Tibial nerve (tissue), 4 donors: ENCODE measurements at regions not wholly inside any gene's neighbourhood (a gene's known extent, or its start where the extent isn't known, plus 50 kb on each side); places are given as distances from the start of the nearest gene placed in this dataset.

Source experiments
- DNase-seq, 2 donors: peaks; one replicate each; pipeline ENCODE4 v3.0.0-alpha.2; 2019; ENCODE audit warnings: low spot score in 2 of 2
- H3K27ac ChIP-seq, 4 donors: fragments of 200-600 bp; sonication (generic) in 3 of 4; one replicate each; pipeline ENCODE4 v1.5.1; 2017 to 2019; ENCODE audit warnings: mild to moderate bottlenecking in 1 of 4
- H3K27me3 ChIP-seq, 2 donors: fragments of 200-600 bp; sonication (generic) in 1 of 2; one replicate each; pipeline versions ENCODE4 v1.5.1 to v1.6.0; 2017 to 2019
- H3K36me3 ChIP-seq, 3 donors: fragments of 200-600 bp; sonication (generic); one replicate each; pipeline ENCODE4 v1.5.1; 2018 to 2019
- H3K4me1 ChIP-seq, 4 donors: fragments of 200-600 bp; sonication (generic) in 3 of 4; one replicate each; pipeline ENCODE4 v1.5.1; 2017 to 2019
- H3K4me3 ChIP-seq, 4 donors: fragments of 200-600 bp; sonication (generic) in 3 of 4; one replicate each; pipeline ENCODE4 v1.5.1; 2017 to 2019; ENCODE audit warnings: mild to moderate bottlenecking in 1 of 4, moderate library complexity in 1 of 4
- H3K9me3 ChIP-seq, 4 donors: fragments of 200-600 bp; sonication (generic) in 3 of 4; one replicate each; pipeline ENCODE4 v1.5.1; 2017 to 2019
- CTCF ChIP-seq, 5 experiments: fragments of 200-600 bp in 3 of 5; fragments of 450-650 bp in 2 of 5; sonication (generic) in 3 of 5; IDR thresholded peaks; one replicate each; pipeline ENCODE4 v1.5.1; 2016 to 2019; ENCODE audit warnings: antibody characterized with exemption in 5 of 5, mild to moderate bottlenecking in 3 of 5, moderate library complexity in 2 of 5
- EP300 ChIP-seq, 2 donors: sonication (generic); formaldehyde crosslinking; IDR thresholded peaks; one replicate each; pipeline ENCODE4 v1.6.1; 2017; ENCODE audit warnings: antibody characterized with exemption in 2 of 2, mild to moderate bottlenecking in 1 of 2
- POLR2A ChIP-seq, 2 donors: fragments of 450-650 bp; IDR thresholded peaks; one replicate each; pipeline ENCODE4 v1.6.1; 2017; ENCODE audit warnings: antibody characterized with exemption in 2 of 2, mild to moderate bottlenecking in 2 of 2, moderate library complexity in 2 of 2
- WGBS, 2 donors: methylation state at CpG; one replicate each; pipeline ENCODE4 v1.1.5; 2018; 5-methylcytosine and 5-hydroxymethylcytosine counted together

GRCh38 chr22:34160141-34160783 is 240.0 kb upstream of the LARGE1 start:
- 15 to 26% methylated on average over 4 of the region's 4 CpGs for WGBS, 2 donors
- Histone ChIP-seq H3K4me3 (no peak overlapping the region), H3K9me3 (no peaks in the 10 kb centered on the region), H3K4me1 (no peaks in the 10 kb centered on the region), H3K27me3 (no peaks in the 10 kb centered on the region), H3K27ac (no peak overlapping the region), H3K36me3 (no peaks in the 10 kb centered on the region)
- TF ChIP-seq EP300 (IDR thresholded peaks at IDR 0.05) (no peak), CTCF (IDR thresholded peaks at IDR 0.05) (no peak), POLR2A (IDR thresholded peaks at IDR 0.05) (no peak)
- DNase-seq: no peak

- no peaks in the 10 kb centered on the region for H3K36me3 ChIP-seq
- no peak overlapping the region for H3K4me3 ChIP-seq
- no peak for DNase-seq
- no peak for TF ChIP-seq EP300 (IDR thresholded peaks at IDR 0.05)
- TF ChIP-seq CTCF (IDR thresholded peaks at IDR 0.05): no peak
- no peak for TF ChIP-seq POLR2A (IDR thresholded peaks at IDR 0.05)
- H3K4me1 ChIP-seq: no peaks in the 10 kb centered on the region
- no peaks in the 10 kb centered on the region for H3K27me3 ChIP-seq
- H3K9me3 ChIP-seq: no peaks in the 10 kb centered on the region
- WGBS, 2 donors: 33 to 38% methylated on average over 9 of the region's 9 CpGs
- no peak overlapping the region for H3K27ac ChIP-seq
Measured at GRCh38 chr22:34161431-34162123, 241.3 kb upstream of the LARGE1 start.

- DNase-seq: no peak
- no peaks in the 10 kb centered on the region for H3K9me3 ChIP-seq
- H3K4me1 ChIP-seq: no peaks in the 10 kb centered on the region
- H3K27me3 ChIP-seq: peaks cover 0 to 3% of the 10 kb centered on the region in 2 donors
- no peak overlapping the region for H3K4me3 ChIP-seq
- WGBS, 2 donors: 45 to 55% methylated on average over 3 of the region's 3 CpGs
- H3K27ac ChIP-seq: no peak overlapping the region
- no peaks in the 10 kb centered on the region for H3K36me3 ChIP-seq
- TF ChIP-seq POLR2A (IDR thresholded peaks at IDR 0.05) (no peak), EP300 (IDR thresholded peaks at IDR 0.05) (no peak), CTCF (IDR thresholded peaks at IDR 0.05) (no peak)
Measured at GRCh38 chr22:34198976-34199375, 278.7 kb upstream of the LARGE1 start.

GRCh38 chr22:34210301-34210700 is 290.0 kb upstream of the LARGE1 start:
- Histone ChIP-seq H3K36me3 (no peaks in the 10 kb centered on the region), H3K4me3 (no peak overlapping the region), H3K4me1 (no peaks in the 10 kb centered on the region), H3K27me3 (no peaks in the 10 kb centered on the region), H3K27ac (no peak overlapping the region), H3K9me3 (peaks cover 0 to 24% (median 0%) of the 10 kb centered on the region in 4 donors)
- no peak for DNase-seq
- WGBS, 2 donors: 49 to 51% methylated on average over 7 of the region's 7 CpGs
- TF ChIP-seq CTCF (IDR thresholded peaks at IDR 0.05): no peak
- TF ChIP-seq POLR2A (IDR thresholded peaks at IDR 0.05): no peak
- no peak for TF ChIP-seq EP300 (IDR thresholded peaks at IDR 0.05)

GRCh38 chr22:34214372-34214771 is 294.1 kb upstream of the LARGE1 start:
- Histone ChIP-seq H3K36me3 (no peaks in the 10 kb centered on the region), H3K27me3 (no peaks in the 10 kb centered on the region), H3K9me3 (peaks cover 0 to 27% (median 0%) of the 10 kb centered on the region in 4 donors), H3K27ac (no peak overlapping the region), H3K4me1 (no peaks in the 10 kb centered on the region), H3K4me3 (no peak overlapping the region)
- no peak for DNase-seq
- TF ChIP-seq CTCF (IDR thresholded peaks at IDR 0.05): no peak
- TF ChIP-seq POLR2A (IDR thresholded peaks at IDR 0.05): no peak
- TF ChIP-seq EP300 (IDR thresholded peaks at IDR 0.05): no peak
